H4 (cell line): ENCODE measurements at regions not wholly inside any gene's neighbourhood (a gene's known extent, or its start where the extent isn't known, plus 50 kb on each side); places are given as distances from the start of the nearest gene placed in this dataset.

Experiments
- DNase-seq: peaks from one replicate; pipeline ENCODE4 v3.0.0-alpha.2; 2015; ENCODE audit warnings: low spot score

GRCh38 chr2:240297256-240298116 lies 138.0 kb upstream of the GPC1 start:
- no peak for DNase-seq

- DNase-seq: no peak
Observed at GRCh38 chr2:240298117-240298790, 137.2 kb upstream of the GPC1 start.

- no peak for DNase-seq
Observed at GRCh38 chr2:240298803-240299709, 136.4 kb upstream of the GPC1 start.

- DNase-seq: no peak
Observed at GRCh38 chr2:240299710-240300068, 135.8 kb upstream of the GPC1 start.

- DNase-seq: no peak
Observed at GRCh38 chr2:240300261-240300821, 135.1 kb upstream of the GPC1 start.

GRCh38 chr2:240300840-240301239 lies 134.6 kb upstream of the GPC1 start:
- DNase-seq: no peak

GRCh38 chr2:240301256-240301795 lies 134.1 kb upstream of the GPC1 start:
- DNase-seq: no peak

GRCh38 chr2:240302041-240302440 lies 133.4 kb upstream of the GPC1 start:
- DNase-seq: no peak

GRCh38 chr2:240302933-240303595 lies 132.4 kb upstream of the GPC1 start:
- no peak for DNase-seq

GRCh38 chr2:240303896-240304745 lies 131.3 kb upstream of the GPC1 start:
- DNase-seq: no peak

- DNase-seq: no peak
Observed at GRCh38 chr2:240304746-240305161, 130.7 kb upstream of the GPC1 start.

GRCh38 chr2:240305369-240305962 lies 130.0 kb upstream of the GPC1 start:
- DNase-seq: no peak

- DNase-seq: no peak
Observed at GRCh38 chr2:240306185-240306584, 129.3 kb upstream of the GPC1 start.

GRCh38 chr2:240308111-240308651 lies 127.3 kb upstream of the GPC1 start:
- DNase-seq: no peak

- DNase-seq: no peak
Observed at GRCh38 chr2:240309214-240309613, 126.2 kb upstream of the GPC1 start.

- no peak for DNase-seq
Observed at GRCh38 chr2:240310201-240310600, 125.3 kb upstream of the GPC1 start.

- no peak for DNase-seq
Observed at GRCh38 chr2:240310645-240311044, 124.8 kb upstream of the GPC1 start.

- DNase-seq: no peak
Observed at GRCh38 chr2:240311821-240312220, 123.6 kb upstream of the GPC1 start.

- DNase-seq: no peak
Observed at GRCh38 chr2:240319221-240319854, 116.1 kb upstream of the GPC1 start.
